Cardiac fibroblast (primary cell): ENCODE measurements at regions not wholly inside any gene's neighbourhood (a gene's known extent, or its start where the extent isn't known, plus 50 kb on each side); places are given as distances from the start of the nearest gene placed in this dataset.
"Not testable (repeated sequence)": the region's sequence is repeated elsewhere in the genome, so short reads cannot be mapped to it uniquely, and the experiment has no call there.

Experiments
- DNase-seq, 2 donors: peaks; one replicate each; pipeline versions ENCODE4 v3.0.0 to v3.0.0-alpha.2; 2010; ENCODE audit warnings: low read depth in 2 of 2
- H3K4me3 ChIP-seq, 2 donors: replicated peaks in 1 of 2; 1 replicate in 1 of 2; 2 replicates in 1 of 2; pipeline ENCODE4 v1.5.1; 2011; ENCODE audit warnings: low read depth in 2 of 2, low read length in 2 of 2, mild to moderate bottlenecking in 2 of 2, moderate library complexity in 1 of 2
- CTCF ChIP-seq: IDR thresholded peaks from one replicate; pipeline ENCODE4 v1.5.1; 2011; ENCODE audit warnings: low read depth, mild to moderate bottlenecking, low read length, inconsistent platforms

- TF ChIP-seq CTCF = no peak
- no peak for DNase-seq
Measured at GRCh38 chr5:82590112-82590511, 312.0 kb upstream of the RPS23 start.

GRCh38 chr5:82586661-82587310 is 308.6 kb upstream of the RPS23 start:
- no peak for DNase-seq
- H3K4me3 ChIP-seq = no peak overlapping the region
- TF ChIP-seq CTCF = no peak

More at GRCh38 chr5:82590112-82590511, 312.0 kb upstream of the RPS23 start:
- H3K4me3 ChIP-seq = no peak overlapping the region

- no peak for TF ChIP-seq CTCF
- no peak overlapping the region for H3K4me3 ChIP-seq
- peak in 1 of 2 donors; percentile 31 for DNase-seq
Measured at GRCh38 chr5:82586181-82586580, 308.0 kb upstream of the RPS23 start.

- TF ChIP-seq CTCF = no peak
- H3K4me3 ChIP-seq = no peak overlapping the region
- DNase-seq = no peak
Measured at GRCh38 chr5:82584631-82585030, 306.5 kb upstream of the RPS23 start.

GRCh38 chr5:82583331-82583730 is 305.2 kb upstream of the RPS23 start:
- H3K4me3 ChIP-seq, DNase-seq: not testable (repeated sequence)

GRCh38 chr5:82564963-82565362 is 286.8 kb upstream of the RPS23 start:
- no peak overlapping the region for H3K4me3 ChIP-seq
- no peak for DNase-seq
- no peak for TF ChIP-seq CTCF

- no peak for DNase-seq
- no peak overlapping the region for H3K4me3 ChIP-seq
- TF ChIP-seq CTCF = no peak
Measured at GRCh38 chr5:82563745-82564144, 285.6 kb upstream of the RPS23 start.
